GM12891 (cell line): ENCODE measurements at regions not wholly inside any gene's neighbourhood (a gene's known extent, or its start where the extent isn't known, plus 50 kb on each side); places are given as distances from the start of the nearest gene placed in this dataset.
"Not testable (repeated sequence)": the region's sequence is repeated elsewhere in the genome, so short reads cannot be mapped to it uniquely, and the experiment has no call there.

ENCODE experiments used
- POLR2A ChIP-seq: IDR thresholded peaks from 2 replicates; pipeline ENCODE4 v1.6.1; 2011; ENCODE audit warnings: low read depth, low read length, control low read depth
- POLR2AphosphoS5 ChIP-seq: IDR thresholded peaks from 2 replicates; pipeline ENCODE4 v1.6.1; 2011; ENCODE audit warnings: low read depth, low read length, control low read depth
- POU2F2 ChIP-seq: IDR thresholded peaks from 2 replicates; pipeline ENCODE4 v1.6.1; 2011; ENCODE audit warnings: low read depth, mild to moderate bottlenecking, control low read depth, low read length, moderate library complexity
- SPI1 ChIP-seq: IDR thresholded peaks from 2 replicates; pipeline ENCODE4 v1.6.1; 2011; ENCODE audit warnings: low read depth, low read length, control low read depth
- TAF1 ChIP-seq: IDR thresholded peaks from 2 replicates; pipeline ENCODE4 v1.6.1; 2011; ENCODE audit warnings: low read depth, low read length, control low read depth

GRCh38 chr7:13124629-13125028, 437.2 kb downstream of the ARL4A start:
- TF ChIP-seq POLR2AphosphoS5, POU2F2, POLR2A, TAF1, SPI1: not testable (repeated sequence)
